H9 (cell line): ENCODE measurements at regions not wholly inside any gene's neighbourhood (a gene's known extent, or its start where the extent isn't known, plus 50 kb on each side); places are given as distances from the start of the nearest gene placed in this dataset.

Source experiments
- DNase-seq: peaks from one replicate; pipeline ENCODE4 v3.0.0-alpha.2; 2017
- H2AFZ ChIP-seq: one replicate; pipeline ENCODE4 v1.6.1; 2013; ENCODE audit warnings: mild to moderate bottlenecking, low read length, control low read depth, moderate library complexity
- H2AK5ac ChIP-seq: 2 replicates; pipeline ENCODE4 v1.6.1; 2013; ENCODE audit warnings: low read length, control low read depth, mixed read lengths; ENCODE audit not compliant: insufficient read length
- H2BK120ac ChIP-seq: one replicate; pipeline ENCODE4 v1.6.1; 2013; ENCODE audit warnings: low read depth, mild to moderate bottlenecking, low read length, control low read depth, inconsistent platforms; ENCODE audit not compliant: poor library complexity, severe bottlenecking
- H2BK12ac ChIP-seq: 2 replicates; pipeline ENCODE4 v1.6.1; 2013; ENCODE audit warnings: low read length, control low read depth, mixed read lengths, low read depth; ENCODE audit not compliant: insufficient read length
- H2BK15ac ChIP-seq: 2 replicates; pipeline ENCODE4 v1.6.1; 2013; ENCODE audit warnings: low read depth, low read length, control low read depth
- H2BK20ac ChIP-seq: one replicate; pipeline ENCODE4 v1.6.1; 2013; ENCODE audit warnings: low read depth, mild to moderate bottlenecking, low read length, control low read depth, inconsistent platforms; ENCODE audit not compliant: poor library complexity, severe bottlenecking
- H2BK5ac ChIP-seq: 2 replicates; pipeline ENCODE4 v1.6.1; 2013; ENCODE audit warnings: low read length, control low read depth, mixed read lengths; ENCODE audit not compliant: insufficient read length
- H3K14ac ChIP-seq: 2 replicates; pipeline ENCODE4 v1.6.1; 2013; ENCODE audit warnings: low read length, control low read depth; ENCODE audit not compliant: insufficient read depth
- H3K18ac ChIP-seq: 2 replicates; pipeline ENCODE4 v1.6.1; 2013; ENCODE audit warnings: low read depth, mild to moderate bottlenecking, mixed read lengths, low read length, control low read depth; ENCODE audit not compliant: insufficient read length
- H3K23ac ChIP-seq: 2 replicates; pipeline ENCODE4 v1.6.1; 2013; ENCODE audit warnings: low read length, control low read depth, mixed read lengths, low read depth; ENCODE audit not compliant: insufficient read length
- H3K23me2 ChIP-seq: 2 replicates; pipeline ENCODE4 v1.6.1; 2013; ENCODE audit warnings: low read depth, mild to moderate bottlenecking, mixed read lengths, low read length, control low read depth; ENCODE audit not compliant: insufficient read length, poor library complexity, severe bottlenecking
- H3K27ac ChIP-seq: 2 replicates; pipeline ENCODE4 v1.5.1; 2013; ENCODE audit warnings: low read length, control low read depth, mixed read lengths, low read depth; ENCODE audit not compliant: insufficient read length
- H3K27me3 ChIP-seq: 2 replicates; pipeline ENCODE4 v1.6.1; 2013; ENCODE audit warnings: low read length, control low read depth, inconsistent platforms; ENCODE audit not compliant: insufficient read depth
- H3K4ac ChIP-seq: 2 replicates; pipeline ENCODE4 v1.6.1; 2013; ENCODE audit warnings: low read depth, mild to moderate bottlenecking, control low read depth, inconsistent platforms, low read length, moderate library complexity
- H3K4me1 ChIP-seq: 2 replicates; pipeline ENCODE4 v1.6.1; 2013; ENCODE audit warnings: low read length, control low read depth, inconsistent platforms; ENCODE audit not compliant: insufficient read depth
- H3K4me2 ChIP-seq: 2 replicates; pipeline ENCODE4 v1.6.1; 2013; ENCODE audit warnings: low read length, control low read depth, mixed read lengths; ENCODE audit not compliant: insufficient read length, insufficient read depth
- H3K56ac ChIP-seq: 2 replicates; pipeline ENCODE4 v1.6.1; 2013; ENCODE audit warnings: low read depth, mild to moderate bottlenecking, mixed read lengths, low read length, control low read depth; ENCODE audit not compliant: insufficient read length
- H3K79me1 ChIP-seq: 2 replicates; pipeline ENCODE4 v1.6.1; 2013; ENCODE audit warnings: low read depth, mild to moderate bottlenecking, moderate library complexity, low read length, control low read depth, inconsistent platforms; ENCODE audit not compliant: insufficient read depth, poor library complexity, severe bottlenecking
- H3K79me2 ChIP-seq: 2 replicates; pipeline ENCODE4 v1.6.1; 2013; ENCODE audit warnings: low read length, control low read depth, inconsistent platforms; ENCODE audit not compliant: insufficient read depth
- H3K9ac ChIP-seq: 2 replicates; pipeline ENCODE4 v1.6.1; 2013; ENCODE audit warnings: low read length, control low read depth, mixed read lengths; ENCODE audit not compliant: insufficient read length; ENCODE audit errors: extremely low read depth
- H3K9me3 ChIP-seq: one replicate; pipeline ENCODE4 v1.6.1; 2013; ENCODE audit warnings: low read depth, low read length, inconsistent platforms; ENCODE audit not compliant: control insufficient read depth
- H3T11ph ChIP-seq: one replicate; pipeline ENCODE4 v1.6.1; 2013; ENCODE audit warnings: mild to moderate bottlenecking, low read length, control low read depth, inconsistent platforms
- H4K20me1 ChIP-seq: one replicate; pipeline ENCODE4 v1.6.1; 2013; ENCODE audit not compliant: control insufficient read depth, insufficient read length, insufficient read depth
- H4K5ac ChIP-seq: 2 replicates; pipeline ENCODE4 v1.6.1; 2013; ENCODE audit warnings: low read depth, mild to moderate bottlenecking, mixed read lengths, low read length, control low read depth; ENCODE audit not compliant: insufficient read length
- H4K8ac ChIP-seq: replicated peaks from 2 replicates; pipeline ENCODE4 v1.6.1; 2013; ENCODE audit warnings: low read length, control low read depth, mixed read lengths, low read depth; ENCODE audit not compliant: insufficient read length
- H4K91ac ChIP-seq: 2 replicates; pipeline ENCODE4 v1.6.1; 2013; ENCODE audit warnings: low read depth, mild to moderate bottlenecking, moderate library complexity, mixed read lengths, low read length, control low read depth; ENCODE audit not compliant: insufficient read length
- H3K27ac Mint-ChIP-seq, 3 experiments: 2 replicates in 2 of 3; 3 replicates in 1 of 3; pipeline ENCODE4 v1.8.0; 2020 to 2021; ENCODE audit warnings: mixed read lengths in 3 of 3, mild to moderate bottlenecking in 1 of 3, moderate library complexity in 1 of 3
- H3K27me3 Mint-ChIP-seq: 2 replicates; pipeline ENCODE4 v1.8.0; 2021; ENCODE audit warnings: low read depth, mild to moderate bottlenecking, moderate library complexity, mixed read lengths
- H3K36me3 Mint-ChIP-seq, 3 experiments: 2 replicates in 2 of 3; 3 replicates in 1 of 3; pipeline ENCODE4 v1.8.0; 2020 to 2021; ENCODE audit warnings: low read depth in 3 of 3, mixed read lengths in 3 of 3; ENCODE audit not compliant: insufficient read depth in 1 of 3
- H3K4me1 Mint-ChIP-seq, 2 experiments: 2 replicates each; pipeline ENCODE4 v1.8.0; 2020; ENCODE audit warnings: mixed read lengths in 2 of 2
- H3K4me3 Mint-ChIP-seq, 2 experiments: 2 replicates in 1 of 2; 3 replicates in 1 of 2; pipeline ENCODE4 v1.8.0; 2020 to 2021; ENCODE audit warnings: mild to moderate bottlenecking in 2 of 2, mixed read lengths in 2 of 2, moderate library complexity in 1 of 2
- H3K9me3 Mint-ChIP-seq, 2 experiments: 2 replicates in 1 of 2; 3 replicates in 1 of 2; pipeline ENCODE4 v1.8.0; 2020; ENCODE audit warnings: mild to moderate bottlenecking in 2 of 2, mixed read lengths in 2 of 2, moderate library complexity in 1 of 2
- CTCF ChIP-seq: fragments of 200-600 bp; sonication (generic); conservative IDR thresholded peaks from 3 replicates; pipeline ENCODE4 v1.8.0; 2021; ENCODE audit warnings: antibody characterized with exemption, mild to moderate bottlenecking
- WGBS: extraction: QIAGEN DNeasy Blood & Tissue Kit; methylation state at CpG from one replicate; pipeline ENCODE4 v1.1.7; 2013; ENCODE audit warnings: missing lambda C conversion rate, low lambda C conversion rate, mixed read lengths; ENCODE audit not compliant: insufficient read length; ENCODE audit errors: extremely low coverage; 5-methylcytosine and 5-hydroxymethylcytosine counted together

GRCh38 chr12:4991373-4991772 lies 52.3 kb upstream of the KCNA5 start:
- Histone ChIP-seq H2BK12ac (no peak overlapping the region), H3K79me2 (no peaks in the 10 kb centered on the region), H3K23me2 (no peaks in the 10 kb centered on the region), H3K79me1 (no peaks in the 10 kb centered on the region), H4K8ac (no peak overlapping the region), H3K4me1 (peaks cover 3% of the 10 kb centered on the region; the same call in 1 of the 2 replicates), H4K91ac (no peak overlapping the region), H3K18ac (no peak overlapping the region), H3K27me3 (no peaks in the 10 kb centered on the region), H3K9ac (no peak overlapping the region), H4K20me1 (no peaks in the 10 kb centered on the region), H3K14ac (no peak overlapping the region), H3K56ac (no peak overlapping the region), H3T11ph (no peak overlapping the region), H2AK5ac (no peak overlapping the region), H3K23ac (no peak overlapping the region), H2BK120ac (no peak overlapping the region), H3K27ac (no peak overlapping the region), H3K9me3 (no peaks in the 10 kb centered on the region), H2BK20ac (no peak overlapping the region), H2BK15ac (no peak overlapping the region), H2AFZ (no peak overlapping the region), H3K4me2 (no peak overlapping the region), H4K5ac (no peak overlapping the region), H2BK5ac (no peak overlapping the region), H3K4ac (no peak overlapping the region)
- DNase-seq = no peak
- Mint-ChIP-seq H3K4me3 (no peak overlapping the region), H3K36me3 (no peaks in the 10 kb centered on the region), H3K27ac (no peak overlapping the region), H3K27me3 (peaks cover 6% of the 10 kb centered on the region), H3K4me1 (peaks cover 19 to 27% of the 10 kb centered on the region in 2 experiments), H3K9me3 (no peaks in the 10 kb centered on the region)
- no peak for TF ChIP-seq CTCF
- no CpG with 5 or more reads among the region's 6 CpGs for whole genome bisulfite sequencing
